H7 (cell line): ENCODE measurements at regions not wholly inside any gene's neighbourhood (a gene's known extent, or its start where the extent isn't known, plus 50 kb on each side); places are given as distances from the start of the nearest gene placed in this dataset.

ENCODE experiments used
- DNase-seq: peaks from one replicate; pipeline ENCODE4 v3.0.0; 2012
- H3K27me3 ChIP-seq: 2 replicates; pipeline ENCODE4 v1.6.0; 2011; ENCODE audit warnings: mild to moderate bottlenecking, low read length; ENCODE audit not compliant: control insufficient read depth, insufficient read depth
- H3K36me3 ChIP-seq: replicated peaks from 2 replicates; pipeline ENCODE4 v1.5.1; 2011; ENCODE audit warnings: low read length; ENCODE audit not compliant: control insufficient read depth, insufficient read depth
- H3K4me3 ChIP-seq: 2 replicates; pipeline ENCODE4 v1.5.1; 2011; ENCODE audit warnings: low read depth, mild to moderate bottlenecking, control low read depth, low read length, moderate library complexity; ENCODE audit not compliant: insufficient read depth

GRCh38 chr7:47100148-47100816, 481.6 kb downstream of the TNS3 start:
- DNase-seq: no peak
- Histone ChIP-seq H3K36me3 (no peaks in the 10 kb centered on the region), H3K4me3 (no peak overlapping the region), H3K27me3 (no peaks in the 10 kb centered on the region)

GRCh38 chr7:47097431-47097830, 484.5 kb downstream of the TNS3 start:
- no peak overlapping the region for H3K4me3 ChIP-seq
- H3K27me3 ChIP-seq: no peaks in the 10 kb centered on the region
- no peaks in the 10 kb centered on the region for H3K36me3 ChIP-seq
- DNase-seq: no peak

GRCh38 chr7:47095946-47096345, 486.0 kb downstream of the TNS3 start:
- Histone ChIP-seq H3K36me3 (no peaks in the 10 kb centered on the region), H3K4me3 (no peak overlapping the region), H3K27me3 (no peaks in the 10 kb centered on the region)
- no peak for DNase-seq

GRCh38 chr7:47094462-47094861, 487.4 kb downstream of the TNS3 start:
- no peak for DNase-seq
- H3K36me3 ChIP-seq: no peaks in the 10 kb centered on the region
- no peaks in the 10 kb centered on the region for H3K27me3 ChIP-seq
- H3K4me3 ChIP-seq: no peak overlapping the region

- H3K27me3 ChIP-seq: peaks cover 1% of the 10 kb centered on the region; the same call in 1 of the 2 replicates
- H3K36me3 ChIP-seq: no peaks in the 10 kb centered on the region
These were observed 488.3 kb downstream of the TNS3 start for GRCh38 chr7:47093320-47094234.

GRCh38 chr7:47092336-47092735, 489.6 kb downstream of the TNS3 start:
- Histone ChIP-seq H3K27me3 (peaks cover 3% of the 10 kb centered on the region; the same call in 1 of the 2 replicates), H3K4me3 (no peak overlapping the region), H3K36me3 (no peaks in the 10 kb centered on the region)
- DNase-seq: no peak

More at GRCh38 chr7:47093320-47094234, 488.3 kb downstream of the TNS3 start:
- DNase-seq: no peak
- H3K4me3 ChIP-seq: no peak overlapping the region

- Histone ChIP-seq H3K36me3 (no peaks in the 10 kb centered on the region), H3K27me3 (peaks cover 3% of the 10 kb centered on the region; the same call in 1 of the 2 replicates), H3K4me3 (no peak overlapping the region)
- no peak for DNase-seq
These were observed 490.8 kb downstream of the TNS3 start for GRCh38 chr7:47091141-47091540.

GRCh38 chr7:47089461-47089860, 492.4 kb downstream of the TNS3 start:
- Histone ChIP-seq H3K27me3 (peaks cover 3% of the 10 kb centered on the region; the same call in 1 of the 2 replicates), H3K4me3 (no peak overlapping the region), H3K36me3 (no peaks in the 10 kb centered on the region)
- DNase-seq: no peak

- Histone ChIP-seq H3K27me3 (peaks cover 3% of the 10 kb centered on the region; the same call in 1 of the 2 replicates), H3K36me3 (no peaks in the 10 kb centered on the region), H3K4me3 (no peak overlapping the region)
- DNase-seq: no peak
These were observed 492.9 kb downstream of the TNS3 start for GRCh38 chr7:47089068-47089417.

GRCh38 chr7:47088329-47089067, 493.4 kb downstream of the TNS3 start:
- Histone ChIP-seq H3K4me3 (no peak overlapping the region), H3K36me3 (no peaks in the 10 kb centered on the region), H3K27me3 (peaks cover 3% of the 10 kb centered on the region; the same call in 1 of the 2 replicates)
- DNase-seq: peak; percentile 69

GRCh38 chr7:47087866-47088265, 494.0 kb downstream of the TNS3 start:
- Histone ChIP-seq H3K36me3 (no peaks in the 10 kb centered on the region), H3K27me3 (peaks cover 3% of the 10 kb centered on the region; the same call in 1 of the 2 replicates), H3K4me3 (no peak overlapping the region)
- DNase-seq: no peak

GRCh38 chr7:47085491-47086275, 496.2 kb downstream of the TNS3 start:
- DNase-seq: no peak
- Histone ChIP-seq H3K36me3 (no peaks in the 10 kb centered on the region), H3K4me3 (no peak overlapping the region), H3K27me3 (peaks cover 3% of the 10 kb centered on the region; the same call in 1 of the 2 replicates)

GRCh38 chr7:47083476-47084250, 498.2 kb downstream of the TNS3 start:
- Histone ChIP-seq H3K4me3 (no peak overlapping the region), H3K27me3 (peaks cover 3% of the 10 kb centered on the region; the same call in 1 of the 2 replicates), H3K36me3 (no peaks in the 10 kb centered on the region)
- no peak for DNase-seq
